Hepatocyte (in vitro differentiated cells): ENCODE measurements at regions not wholly inside any gene's neighbourhood (a gene's known extent, or its start where the extent isn't known, plus 50 kb on each side); places are given as distances from the start of the nearest gene placed in this dataset.

Source experiments
- CTCF ChIP-seq: fragments of 200-600 bp; sonication (generic); IDR thresholded peaks from 2 replicates; pipeline ENCODE4 v1.5.1; 2016; ENCODE audit warnings: antibody characterized with exemption, mild to moderate bottlenecking; ENCODE audit not compliant: poor library complexity
- EZH2 ChIP-seq: fragments of 200-600 bp; sonication (generic); IDR thresholded peaks from 2 replicates; pipeline ENCODE4 v1.6.1; 2016; ENCODE audit warnings: antibody characterized with exemption, mild to moderate bottlenecking, borderline replicate concordance
- EZH2phosphoT487 ChIP-seq: fragments of 200-600 bp; sonication (generic); IDR thresholded peaks from one replicate; pipeline ENCODE4 v1.6.1; 2018; ENCODE audit warnings: antibody characterized with exemption, mild to moderate bottlenecking, low read depth, moderate library complexity; ENCODE audit not compliant: unreplicated experiment, severe bottlenecking

- no peak for TF ChIP-seq CTCF
- no peak for TF ChIP-seq EZH2
- no peak for TF ChIP-seq EZH2phosphoT487
These were observed 586.9 kb upstream of the BRINP1 start for GRCh38 chr9:119956111-119956510.
